K562 (cell line): ENCODE measurements at regions not wholly inside any gene's neighbourhood (a gene's known extent, or its start where the extent isn't known, plus 50 kb on each side); places are given as distances from the start of the nearest gene placed in this dataset.

Experiments
- ASH1L ChIP-seq: fragments of 450-650 bp; IDR thresholded peaks from 2 replicates; pipeline ENCODE4 v1.6.1; 2018; ENCODE audit warnings: borderline replicate concordance, mild to moderate bottlenecking, low read depth; ENCODE audit not compliant: partially characterized antibody
- ATF3 ChIP-seq, 2 experiments: fragments of 450-650 bp in 1 of 2; sonication (generic) in 1 of 2; formaldehyde crosslinking in 1 of 2; IDR thresholded peaks in 1 of 2; conservative IDR thresholded peaks in 1 of 2; 2 replicates each; pipeline versions ENCODE4 v1.6.1 to v1.8.1; 2016 to 2023; ENCODE audit warnings: mild to moderate bottlenecking in 2 of 2, moderate library complexity in 2 of 2, inconsistent platforms in 1 of 2, missing genetic modification reagents in 1 of 2
- HNRNPUL1 ChIP-seq: fragments of 200-400 bp; formaldehyde crosslinking; IDR thresholded peaks from 2 replicates; pipeline ENCODE4 v1.6.1; 2017; ENCODE audit warnings: low read length
- KAT8 ChIP-seq: fragments of 450-650 bp; IDR thresholded peaks from 2 replicates; pipeline ENCODE4 v1.6.1; 2016; ENCODE audit warnings: low read depth, mild to moderate bottlenecking
- KLF16 ChIP-seq: IDR thresholded peaks from 2 replicates; pipeline ENCODE4 v1.6.1; 2016; ENCODE audit warnings: antibody characterized with exemption
- NFIC ChIP-seq: fragments of 450-650 bp; IDR thresholded peaks from 2 replicates; pipeline ENCODE4 v1.6.1; 2017; ENCODE audit warnings: mild to moderate bottlenecking, inconsistent platforms
- PHTF2 ChIP-seq: fragments of 250-450 bp; sonication (Bioruptor Pico); IDR thresholded peaks from 2 replicates; pipeline ENCODE4 v1.5.0; 2021; ENCODE audit warnings: mild to moderate bottlenecking
- SPI1 ChIP-seq: IDR thresholded peaks from 2 replicates; pipeline ENCODE4 v1.6.1; 2011; ENCODE audit warnings: low read depth, low read length, control low read depth, borderline replicate concordance
- TSHZ1 ChIP-seq: fragments of 250-450 bp; sonication (Bioruptor Pico); IDR thresholded peaks from 2 replicates; pipeline ENCODE4 v1.4.0; 2020; ENCODE audit warnings: mild to moderate bottlenecking, moderate library complexity
- ZBTB26 ChIP-seq: fragments of 450-650 bp; formaldehyde crosslinking; IDR thresholded peaks from 2 replicates; pipeline ENCODE4 v1.4.0; 2022; ENCODE audit warnings: missing genetic modification characterization
- ZNF134 ChIP-seq: fragments of 250-450 bp; sonication (Bioruptor Pico); conservative IDR thresholded peaks from 2 replicates; pipeline ENCODE4 v1.4.0; 2020
- ZNF274 ChIP-seq: IDR thresholded peaks from 2 replicates; pipeline ENCODE4 v1.6.1; 2011; ENCODE audit warnings: low read depth, mild to moderate bottlenecking, low read length, moderate library complexity, borderline replicate concordance
- ZNF551 ChIP-seq: fragments of 250-450 bp; sonication (Bioruptor Pico); IDR thresholded peaks from 2 replicates; pipeline ENCODE4 v1.5.0; 2021; ENCODE audit warnings: mild to moderate bottlenecking, moderate library complexity
- ZNF609 ChIP-seq: sonication (generic); formaldehyde crosslinking; IDR thresholded peaks from 2 replicates; pipeline ENCODE4 v1.8.1; 2023; ENCODE audit warnings: missing genetic modification reagents, mild to moderate bottlenecking, borderline replicate concordance
- ZNF778 ChIP-seq: fragments of 450-650 bp; formaldehyde crosslinking; IDR thresholded peaks from 2 replicates; pipeline ENCODE4 v1.4.0; 2020; ENCODE audit warnings: mild to moderate bottlenecking, moderate library complexity
- ZZZ3 ChIP-seq: fragments of 450-650 bp; IDR thresholded peaks from 2 replicates; pipeline ENCODE4 v1.6.1; 2016; ENCODE audit warnings: antibody characterized with exemption, mild to moderate bottlenecking, moderate library complexity

- no peak for TF ChIP-seq ZNF609 (CRISPR knock-in tag)
- TF ChIP-seq ZBTB26 (CRISPR knock-in tag): no peak
- no peak for TF ChIP-seq SPI1
- TF ChIP-seq ASH1L: no peak
- no peak for TF ChIP-seq HNRNPUL1
- no peak for TF ChIP-seq ZNF551 (CRISPR knock-in tag)
- TF ChIP-seq KAT8: no peak
- TF ChIP-seq ZNF274: no peak
- TF ChIP-seq ATF3 (IDR thresholded peaks at IDR 0.05): peak; percentile 95
- TF ChIP-seq ATF3 (CRISPR knock-in tag; conservative IDR thresholded peaks at IDR 0.05): no peak
- no peak for TF ChIP-seq NFIC
- TF ChIP-seq KLF16: no peak
- TF ChIP-seq ZNF134: no peak
- TF ChIP-seq ZNF778 (CRISPR knock-in tag): no peak
- TF ChIP-seq ZZZ3: no peak
- TF ChIP-seq PHTF2 (CRISPR knock-in tag): no peak
- no peak for TF ChIP-seq TSHZ1 (CRISPR knock-in tag)
Measured at GRCh38 chr18:22074282-22075070, 94.9 kb upstream of the GATA6 start (continued).
